HG03442 (cell line): ENCODE measurements at regions not wholly inside any gene's neighbourhood (a gene's known extent, or its start where the extent isn't known, plus 50 kb on each side); places are given as distances from the start of the nearest gene placed in this dataset.

Experiments
- ATAC-seq: cut with Tn5 transposase; IDR thresholded peaks from one replicate; pipeline ENCODE4 v1.9.1; 2021; ENCODE audit warnings: mild to moderate bottlenecking, moderate library complexity; ENCODE audit not compliant: unreplicated experiment

GRCh38 chr16:48105976-48106375 lies 49.8 kb downstream of the ABCC12 start:
- ATAC-seq = no peak

DNA sequence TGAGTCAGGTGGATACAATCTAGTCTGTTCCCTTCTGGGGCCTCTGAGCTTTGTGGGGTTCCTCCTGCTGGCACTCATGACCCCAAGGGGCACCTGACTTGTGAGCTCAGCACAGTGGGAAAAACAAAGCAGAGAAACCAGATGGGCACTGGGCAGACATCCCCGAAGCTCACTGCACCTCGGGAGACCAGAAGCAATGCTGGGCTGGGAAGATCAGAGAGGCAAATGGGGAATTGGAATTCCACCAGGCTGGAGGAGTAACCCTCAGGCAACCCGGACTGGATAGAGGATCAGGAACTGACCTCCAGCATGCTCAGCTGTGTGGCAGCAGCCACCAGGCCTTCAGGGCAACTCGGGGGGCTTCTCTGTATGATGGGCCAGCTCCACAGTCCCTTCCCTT lies 50.3 kb downstream of the ABCC12 start:
- ATAC-seq = no peak

DNA sequence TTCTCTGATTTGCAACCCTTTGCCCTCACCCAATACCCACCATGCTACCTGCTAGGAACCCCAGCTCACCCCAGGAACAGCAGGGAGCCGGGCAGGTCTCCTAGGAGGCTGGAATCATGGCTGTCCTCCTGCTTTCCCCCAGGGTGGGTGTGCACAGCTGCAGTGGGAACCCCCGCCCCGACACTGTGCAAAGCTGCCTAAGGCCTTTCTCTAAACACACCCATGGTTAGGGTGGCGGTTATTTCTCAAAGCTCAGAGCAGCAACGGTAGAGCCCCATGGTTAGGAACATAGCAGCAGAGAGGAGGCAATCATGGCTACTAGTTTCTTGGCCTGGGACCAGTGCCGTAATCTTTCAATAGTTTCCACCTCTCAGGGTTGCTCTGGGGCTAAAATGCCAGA lies 52.2 kb downstream of the ABCC12 start:
- no peak for ATAC-seq

DNA sequence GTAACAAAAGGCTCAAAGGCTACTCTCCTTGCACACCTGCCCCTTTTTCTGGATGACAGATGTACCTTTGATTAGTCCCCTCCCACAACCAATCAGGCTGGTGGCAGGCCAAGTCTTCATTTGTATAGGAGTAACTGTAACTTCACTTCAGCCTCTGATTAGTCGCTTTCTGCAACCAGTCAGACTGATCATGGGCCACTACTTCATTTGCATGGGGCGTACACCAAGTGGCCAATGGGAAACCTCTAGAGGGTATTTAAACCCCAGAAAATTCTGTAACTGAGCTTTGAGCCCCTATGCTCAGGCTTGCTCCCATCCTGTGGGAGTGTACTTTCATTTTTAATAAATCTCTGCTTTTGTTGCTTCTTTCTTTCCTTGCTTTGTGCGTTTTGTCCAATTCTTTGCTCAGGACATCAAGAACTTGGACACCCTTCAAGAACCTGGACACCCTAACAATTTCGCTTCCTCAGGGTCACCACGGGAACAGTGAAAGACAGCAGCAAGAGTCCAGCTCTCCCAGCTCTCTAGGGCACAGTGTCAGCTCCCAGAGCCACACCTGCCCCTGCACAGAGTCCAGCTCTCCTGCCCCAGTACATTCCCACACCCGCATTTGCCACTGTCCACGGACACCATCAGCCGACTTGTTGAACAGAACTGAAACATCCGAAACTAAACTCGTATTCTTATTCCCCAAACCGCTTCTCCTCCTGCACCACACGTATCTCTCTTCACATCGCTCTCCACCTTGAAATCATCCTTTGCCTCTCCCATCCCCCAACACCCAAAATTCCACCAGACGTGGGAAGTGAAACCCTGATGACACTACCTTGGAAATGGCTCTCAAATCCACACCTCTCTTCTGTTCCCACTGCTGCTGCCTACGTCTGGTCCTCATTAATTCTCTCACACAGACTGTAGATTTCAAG lies 53.4 kb downstream of the ABCC12 start:
- ATAC-seq = no peak

DNA sequence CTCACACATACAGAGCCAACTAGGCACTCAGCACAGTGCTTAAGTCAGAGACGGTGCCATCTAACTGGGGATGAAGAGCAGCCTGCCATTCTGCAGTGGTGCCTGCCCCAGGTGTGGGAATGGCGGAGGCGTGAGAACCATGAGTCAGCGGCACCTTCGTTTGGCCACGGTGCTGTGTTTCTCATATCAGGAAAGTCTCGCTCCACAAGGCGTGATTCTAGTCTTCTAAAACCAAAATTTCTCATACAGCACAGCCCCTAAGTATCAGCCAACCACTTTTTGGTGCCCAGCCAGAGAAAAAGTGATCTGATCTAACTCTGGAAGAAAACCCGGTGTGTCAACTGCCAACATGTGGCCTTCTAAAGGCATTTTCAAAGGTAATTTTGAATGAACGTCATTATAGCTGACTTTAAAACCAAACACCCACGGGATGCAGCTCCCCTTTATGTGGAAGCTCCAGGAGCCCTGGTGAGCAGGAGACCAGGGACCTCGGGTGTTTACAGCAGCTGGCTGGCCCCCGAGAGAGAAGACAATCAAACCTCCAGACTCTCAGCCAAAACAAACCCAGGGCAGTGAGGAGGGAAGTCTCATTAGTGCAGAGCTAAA lies 54.6 kb downstream of the ABCC12 start:
- peak; percentile 81 for ATAC-seq

- no peak for ATAC-seq
These were observed 56.3 kb downstream of the ABCC12 start for GRCh38 chr16:48099455-48099854.

DNA sequence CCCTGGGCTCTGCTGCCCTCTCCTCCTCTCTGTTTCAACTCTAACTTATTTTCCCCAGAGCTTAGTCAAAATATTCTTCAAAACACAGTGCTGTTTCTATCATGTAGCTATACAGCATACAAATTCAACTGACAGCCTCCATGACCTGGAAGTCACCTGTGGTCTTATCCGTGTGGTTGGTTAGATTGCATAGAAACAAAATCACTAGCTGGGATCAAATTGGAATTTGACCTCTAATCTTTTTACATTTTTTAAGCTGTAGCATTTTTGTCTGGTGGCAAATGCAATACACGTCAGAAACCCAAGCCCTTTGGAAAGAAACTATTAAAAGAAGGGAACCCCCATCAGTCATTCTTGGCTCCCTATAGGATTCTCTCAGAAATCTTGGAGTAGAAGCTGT lies 57.3 kb downstream of the ABCC12 start:
- ATAC-seq = no peak

DNA sequence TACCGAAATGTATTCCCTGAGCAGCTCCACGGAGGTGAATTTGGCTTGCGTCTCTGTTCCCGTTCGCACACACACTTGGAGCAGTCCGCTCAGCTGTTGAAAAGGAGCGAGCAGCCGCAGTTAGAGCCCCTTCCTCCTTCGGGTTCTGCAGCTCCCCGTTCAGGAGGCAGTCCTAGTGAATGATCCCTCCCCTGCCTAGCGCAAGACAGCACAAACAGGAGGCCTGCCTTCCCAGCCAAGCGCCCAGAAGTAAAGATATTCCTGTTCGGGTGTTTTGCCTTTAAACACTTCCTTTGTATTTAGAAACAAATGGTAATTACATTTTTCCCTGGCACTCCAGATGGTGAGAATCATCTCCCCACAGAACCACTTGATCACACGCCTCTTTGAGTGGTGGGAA lies 64.7 kb downstream of the ABCC12 start:
- no peak for ATAC-seq

GRCh38 chr16:48089053-48089792 lies 66.6 kb downstream of the ABCC12 start:
- ATAC-seq = no peak

DNA sequence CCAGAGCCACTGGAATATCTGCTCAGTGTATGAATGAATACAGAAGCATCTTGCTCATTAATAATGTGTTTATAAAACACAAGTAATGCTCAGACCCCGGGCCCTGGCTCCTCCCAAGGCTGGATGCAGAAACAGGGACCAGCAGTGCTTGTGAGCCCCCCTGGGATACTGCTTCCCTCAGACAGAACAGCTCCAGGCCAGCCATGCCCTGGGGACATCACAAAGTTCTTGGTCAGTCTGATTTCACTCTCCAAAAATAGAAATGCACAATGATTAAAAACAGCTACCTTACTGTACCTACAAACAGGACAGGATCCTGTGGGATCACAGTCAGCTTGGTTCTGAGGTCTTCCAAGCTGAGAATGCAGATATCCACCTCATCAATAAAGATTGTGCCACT lies 68.2 kb downstream of the ABCC12 start:
- ATAC-seq = no peak

DNA sequence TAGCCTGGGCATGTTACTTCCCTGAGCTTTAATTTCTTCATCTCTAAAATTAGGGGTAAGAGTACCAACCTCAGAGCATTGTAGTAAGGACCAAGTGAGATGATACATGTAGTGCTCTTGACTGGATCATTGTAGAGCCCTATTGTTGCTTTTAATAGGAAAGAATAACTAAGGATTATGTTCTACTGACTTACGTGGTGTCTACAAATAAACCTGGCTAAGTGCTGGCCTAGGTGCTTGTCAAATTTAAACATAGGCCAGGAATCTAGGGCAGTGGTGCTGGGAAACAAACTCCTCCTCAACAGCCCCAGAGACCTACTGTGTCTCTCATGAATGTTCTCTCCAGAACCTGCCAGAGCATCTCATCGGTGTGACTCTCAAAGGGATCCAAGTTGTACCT lies 69.4 kb downstream of the ABCC12 start:
- no peak for ATAC-seq

GRCh38 chr16:48085729-48086128 lies 70.1 kb downstream of the ABCC12 start:
- no peak for ATAC-seq

GRCh38 chr16:48084826-48085225 lies 71.0 kb downstream of the ABCC12 start:
- ATAC-seq = no peak

GRCh38 chr16:48082516-48082915 lies 73.3 kb downstream of the ABCC12 start:
- ATAC-seq = no peak

GRCh38 chr16:48081656-48082055 lies 74.1 kb downstream of the ABCC12 start:
- no peak for ATAC-seq

DNA sequence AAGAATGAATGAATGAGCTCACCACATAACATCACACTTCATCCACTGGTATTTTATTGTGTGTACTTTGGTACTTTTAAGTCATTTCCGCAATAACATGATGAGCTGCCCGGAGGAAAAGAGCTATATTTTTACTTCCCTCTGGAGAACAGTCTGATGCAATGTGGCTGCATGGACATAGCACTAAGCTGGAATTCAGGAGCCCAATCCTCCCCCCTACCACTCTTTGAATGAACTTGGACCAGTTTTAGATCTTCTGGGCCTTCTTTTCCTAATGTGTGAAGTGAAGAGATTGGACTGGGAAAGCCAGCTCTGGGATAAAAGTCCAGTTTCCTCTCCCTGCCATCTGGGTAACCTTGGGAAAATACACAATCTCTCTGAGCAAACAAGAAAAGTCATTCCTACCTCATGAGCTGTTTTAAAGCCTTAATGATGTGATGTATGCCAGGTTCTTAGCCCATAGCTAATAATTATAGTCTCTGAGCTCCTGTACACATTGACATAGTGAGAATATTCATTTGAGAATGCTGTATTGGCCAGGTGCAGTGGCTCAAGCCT lies 79.3 kb downstream of the ABCC12 start:
- ATAC-seq = no peak

DNA sequence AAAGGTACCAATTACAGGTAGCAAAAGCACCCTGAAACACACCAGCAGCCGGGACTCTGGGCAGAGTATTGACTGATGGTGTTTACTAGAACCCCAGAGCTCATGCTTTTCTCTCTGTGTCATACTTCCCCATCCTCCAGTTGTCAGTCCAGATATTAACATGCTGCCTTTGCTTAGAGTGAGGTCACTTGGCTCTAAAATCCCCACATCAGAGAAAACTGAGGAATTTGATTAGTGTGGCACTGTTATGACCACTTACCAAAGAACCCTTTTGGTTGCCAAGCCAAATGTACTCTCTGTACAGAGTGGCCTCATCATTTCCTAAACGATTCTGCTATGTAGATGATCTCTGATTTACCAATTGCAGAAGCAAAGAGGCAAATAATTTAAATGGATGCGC lies 80.4 kb downstream of the ABCC12 start:
- ATAC-seq = no peak

DNA sequence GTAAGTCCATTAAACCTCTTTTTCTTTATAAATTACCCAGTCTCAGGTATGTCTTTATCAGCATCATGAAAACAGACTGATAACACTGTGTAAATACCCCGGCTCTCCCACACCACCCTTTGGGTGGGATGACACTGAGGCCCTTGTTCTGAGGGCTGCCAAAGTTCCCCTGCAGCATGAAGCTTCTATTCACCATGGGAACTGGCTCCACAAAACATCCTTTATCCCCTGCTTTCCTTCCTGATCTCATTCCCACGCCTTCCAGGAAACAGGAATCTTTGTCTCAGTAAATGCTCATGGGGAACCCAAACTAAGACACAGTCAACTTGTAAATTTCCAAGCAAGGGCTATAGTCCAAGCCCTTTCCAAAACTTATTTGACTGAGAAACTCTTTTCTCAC lies 88.4 kb downstream of the ABCC12 start:
- ATAC-seq = no peak

GRCh38 chr16:48064971-48065370 lies 90.8 kb downstream of the ABCC12 start:
- no peak for ATAC-seq

DNA sequence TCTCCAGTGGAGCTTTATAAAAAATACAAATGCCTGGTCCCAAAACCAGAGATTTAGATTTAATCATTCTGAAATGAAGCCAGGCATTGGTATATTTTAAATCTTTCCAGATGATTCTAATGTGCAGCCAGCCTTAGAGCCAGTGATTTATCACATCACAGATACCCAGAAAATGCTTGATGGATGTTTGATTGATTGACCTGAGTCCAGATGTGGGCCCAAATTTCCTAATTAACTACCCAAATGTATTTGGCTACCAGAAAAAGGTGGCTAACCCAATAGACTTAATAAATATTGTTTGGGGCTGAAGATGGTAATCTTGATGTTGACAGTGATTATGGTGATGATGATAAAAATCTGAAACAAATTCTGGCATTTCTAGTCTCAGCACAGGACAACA lies 93.1 kb downstream of the ABCC12 start:
- no peak for ATAC-seq

DNA sequence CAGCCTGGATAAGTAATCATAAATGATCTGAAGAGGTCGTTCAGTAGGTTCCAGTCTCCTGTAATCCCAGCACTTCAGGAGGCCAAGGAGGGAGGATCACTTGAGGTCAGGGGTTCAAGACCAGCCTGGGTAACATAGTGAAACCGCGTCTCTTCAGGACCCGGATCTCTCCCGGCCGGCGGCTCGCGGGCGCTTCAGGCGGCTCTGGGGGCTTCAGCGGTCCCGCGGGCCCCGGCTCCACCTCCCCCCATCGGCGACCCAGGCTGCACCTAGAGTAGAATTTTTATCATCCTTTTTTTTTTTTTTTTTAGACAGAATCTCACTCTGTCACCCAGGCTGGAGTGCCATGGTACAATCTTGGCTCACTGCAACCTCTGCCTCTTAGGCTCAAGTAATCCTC lies 95.9 kb downstream of the ABCC12 start:
- no peak for ATAC-seq
